GM19239 (cell line): ENCODE measurements at regions not wholly inside any gene's neighbourhood (a gene's known extent, or its start where the extent isn't known, plus 50 kb on each side); places are given as distances from the start of the nearest gene placed in this dataset.
"Not testable (repeated sequence)": the region's sequence is repeated elsewhere in the genome, so short reads cannot be mapped to it uniquely, and the experiment has no call there.

Experiments
- DNase-seq: peaks from one replicate; pipeline ENCODE4 v3.0.0; 2011; ENCODE audit warnings: low spot score; ENCODE audit not compliant: insufficient read length
- FAIRE-seq: peaks from 2 replicates; lab custom pipeline; 2011; peaks lifted over from hg19 to GRCh38; lab: Jason Lieb, UNC

GRCh38 chr15:96959501-96959900, 629.0 kb downstream of the NR2F2 start:
- DNase-seq, result no peak

GRCh38 chr15:96960711-96961480, 630.4 kb downstream of the NR2F2 start:
- FAIRE-seq, result no peak
- no peak for DNase-seq

More at GRCh38 chr15:96959501-96959900, 629.0 kb downstream of the NR2F2 start:
- FAIRE-seq, result no peak

- FAIRE-seq (no peak), DNase-seq (no peak)
Measured at GRCh38 chr15:96966554-96966953, 636.1 kb downstream of the NR2F2 start.

GRCh38 chr15:96969732-96970710, 639.5 kb downstream of the NR2F2 start:
- no peak for FAIRE-seq
- no peak for DNase-seq

GRCh38 chr15:96972201-96972600, 641.7 kb downstream of the NR2F2 start:
- DNase-seq, result no peak
- no peak for FAIRE-seq

- FAIRE-seq, result no peak
- DNase-seq, result no peak
Measured at GRCh38 chr15:96974761-96975160, 644.3 kb downstream of the NR2F2 start.

- FAIRE-seq, result no peak
- no peak for DNase-seq
Measured at GRCh38 chr15:96977886-96978285, 647.4 kb downstream of the NR2F2 start.

- DNase-seq (no peak), FAIRE-seq (no peak)
Measured at GRCh38 chr15:96978937-96979473, 648.5 kb downstream of the NR2F2 start.

- not testable (repeated sequence) for DNase-seq
Measured at GRCh38 chr15:96984121-96984671, 653.7 kb downstream of the NR2F2 start.

GRCh38 chr15:96992817-96993216, 662.3 kb downstream of the NR2F2 start:
- FAIRE-seq (no peak), DNase-seq (no peak)

More at GRCh38 chr15:96984121-96984671, 653.7 kb downstream of the NR2F2 start:
- FAIRE-seq, result not testable (repeated sequence)

GRCh38 chr15:96997538-96997937, 667.0 kb downstream of the NR2F2 start:
- no peak for DNase-seq
- FAIRE-seq, result no peak

- FAIRE-seq (no peak), DNase-seq (no peak)
Measured at GRCh38 chr15:97009031-97009431, 678.5 kb downstream of the NR2F2 start.

- DNase-seq (no peak), FAIRE-seq (no peak)
Measured at GRCh38 chr15:97012986-97013385, 682.5 kb downstream of the NR2F2 start.

GRCh38 chr15:97013491-97013890, 683.0 kb downstream of the NR2F2 start:
- DNase-seq (no peak), FAIRE-seq (no peak)

- FAIRE-seq, result no peak
- DNase-seq, result no peak
Measured at GRCh38 chr15:97014001-97014400, 683.5 kb downstream of the NR2F2 start.

- FAIRE-seq, result no peak
- no peak for DNase-seq
Measured at GRCh38 chr15:97023488-97023844, 693.0 kb downstream of the NR2F2 start.

GRCh38 chr15:97026781-97027180, 696.3 kb downstream of the NR2F2 start:
- DNase-seq (no peak), FAIRE-seq (no peak)

- FAIRE-seq (no peak), DNase-seq (no peak)
Measured at GRCh38 chr15:97027772-97028171, 697.3 kb downstream of the NR2F2 start.

GRCh38 chr15:97030251-97030650, 699.8 kb downstream of the NR2F2 start:
- FAIRE-seq, result no peak

GRCh38 chr15:97036301-97036700, 705.8 kb downstream of the NR2F2 start:
- no peak for DNase-seq

More at GRCh38 chr15:97030251-97030650, 699.8 kb downstream of the NR2F2 start:
- DNase-seq, result no peak

More at GRCh38 chr15:97036301-97036700, 705.8 kb downstream of the NR2F2 start:
- FAIRE-seq, result no peak
